ENCODE measurements at regions not wholly inside any gene's neighbourhood (a gene's known extent, or its start where the extent isn't known, plus 50 kb on each side); places are given as distances from the start of the nearest gene placed in this dataset.
"Not testable (repeated sequence)": the region's sequence is repeated elsewhere in the genome, so short reads cannot be mapped to it uniquely, and the experiment has no call there.

GRCh38 chr12:61563665-61564450 is 696.3 kb upstream of the USP15 start:
- no peak overlapping the region for H3K56ac ChIP-seq (ENCODE audit: low read length)
- H3K23ac ChIP-seq (ENCODE audit: low read length) = no peak overlapping the region
- H3K27me3 ChIP-seq (ENCODE audit: insufficient read depth, low read length, poor library complexity) = no peaks in the 10 kb centered on the region
- no peak overlapping the region for H2BK15ac ChIP-seq (replicated peaks; ENCODE audit: low read depth)
- H3K36me3 ChIP-seq (ENCODE audit: control insufficient read depth, insufficient read depth, low read length) = no peaks in the 10 kb centered on the region
- no peaks in the 10 kb centered on the region for H3K79me2 ChIP-seq (ENCODE audit: control insufficient read depth, insufficient read depth, low read length)
- H2BK5ac ChIP-seq (ENCODE audit: low read length) = no peak overlapping the region
- no peak overlapping the region for H3K4me3 ChIP-seq (ENCODE audit: low read length)
- H3K4me1 ChIP-seq (ENCODE audit: control insufficient read depth, low read depth, low read length) = no peaks in the 10 kb centered on the region
- H3K4ac ChIP-seq (ENCODE audit: low read depth, low read length) = no peak overlapping the region
- no peak overlapping the region for H4K8ac ChIP-seq (ENCODE audit: low read depth, low read length)
- no peak overlapping the region for H2AK5ac ChIP-seq (ENCODE audit: low read length)
- DNase-seq = no peak
- no peak overlapping the region for H3K27ac ChIP-seq (ENCODE audit: low read depth, low read length)
- no peak overlapping the region for H2BK120ac ChIP-seq (ENCODE audit: low read depth, low read length)
- no peak overlapping the region for H3K18ac ChIP-seq (ENCODE audit: low read length)
- H3K79me1 ChIP-seq (ENCODE audit: low read length) = no peaks in the 10 kb centered on the region
- no peak overlapping the region for H4K5ac ChIP-seq (ENCODE audit: low read length)
- no peak overlapping the region for H3K4me2 ChIP-seq (ENCODE audit: low read length)
- no CpG with 5 or more reads among the region's 2 CpGs for WGBS (ENCODE audit: extremely low coverage, insufficient coverage, low lambda C conversion rate)
- no peak overlapping the region for H3K9ac ChIP-seq (ENCODE audit: low read length)

- Histone ChIP-seq H3K27me3 (ENCODE audit: insufficient read depth, low read length, poor library complexity) (no peaks in the 10 kb centered on the region), H3K79me1 (ENCODE audit: low read length) (no peaks in the 10 kb centered on the region), H2BK5ac (ENCODE audit: low read length) (no peak overlapping the region), H3K56ac (ENCODE audit: low read length) (no peak overlapping the region), H3K36me3 (ENCODE audit: control insufficient read depth, insufficient read depth, low read length) (no peaks in the 10 kb centered on the region), H2AK5ac (ENCODE audit: low read length) (no peak overlapping the region), H4K8ac (ENCODE audit: low read depth, low read length) (no peak overlapping the region), H3K9ac (ENCODE audit: low read length) (no peak overlapping the region), H3K27ac (ENCODE audit: low read depth, low read length) (no peak overlapping the region), H3K23ac (ENCODE audit: low read length) (no peak overlapping the region), H3K79me2 (ENCODE audit: control insufficient read depth, insufficient read depth, low read length) (no peaks in the 10 kb centered on the region), H2BK15ac (replicated peaks; ENCODE audit: low read depth) (no peak overlapping the region), H4K5ac (ENCODE audit: low read length) (no peak overlapping the region), H3K18ac (ENCODE audit: low read length) (no peak overlapping the region), H2BK120ac (ENCODE audit: low read depth, low read length) (no peak overlapping the region), H3K4me1 (ENCODE audit: control insufficient read depth, low read depth, low read length) (no peaks in the 10 kb centered on the region), H3K4ac (ENCODE audit: low read depth, low read length) (no peak overlapping the region), H3K4me3 (ENCODE audit: low read length) (no peak overlapping the region), H3K4me2 (ENCODE audit: low read length) (no peak overlapping the region)
- WGBS (ENCODE audit: extremely low coverage, insufficient coverage, low lambda C conversion rate) = no CpG with 5 or more reads among the region's 3 CpGs
- DNase-seq = no peak
These were observed 695.7 kb upstream of the USP15 start for GRCh38 chr12:61564466-61564865.

- Histone ChIP-seq H2AK5ac (ENCODE audit: low read length) (no peak overlapping the region), H2BK120ac (ENCODE audit: low read depth, low read length) (no peak overlapping the region), H3K18ac (ENCODE audit: low read length) (peak overlapping the region; percentile 68), H3K79me2 (ENCODE audit: control insufficient read depth, insufficient read depth, low read length) (no peaks in the 10 kb centered on the region), H2BK15ac (replicated peaks; ENCODE audit: low read depth) (no peak overlapping the region), H3K23ac (ENCODE audit: low read length) (no peak overlapping the region), H4K8ac (ENCODE audit: low read depth, low read length) (no peak overlapping the region), H3K79me1 (ENCODE audit: low read length) (no peaks in the 10 kb centered on the region), H4K5ac (ENCODE audit: low read length) (no peak overlapping the region), H3K36me3 (ENCODE audit: control insufficient read depth, insufficient read depth, low read length) (no peaks in the 10 kb centered on the region), H3K27me3 (ENCODE audit: insufficient read depth, low read length, poor library complexity) (no peaks in the 10 kb centered on the region), H3K4me1 (ENCODE audit: control insufficient read depth, low read depth, low read length) (no peaks in the 10 kb centered on the region), H2BK5ac (ENCODE audit: low read length) (no peak overlapping the region), H3K9ac (ENCODE audit: low read length) (no peak overlapping the region), H3K56ac (ENCODE audit: low read length) (no peak overlapping the region), H3K27ac (ENCODE audit: low read depth, low read length) (no peak overlapping the region), H3K4ac (ENCODE audit: low read depth, low read length) (no peak overlapping the region), H3K4me3 (ENCODE audit: low read length) (no peak overlapping the region), H3K4me2 (ENCODE audit: low read length) (no peak overlapping the region)
- DNase-seq = peak; percentile 1
- WGBS (ENCODE audit: extremely low coverage, insufficient coverage, low lambda C conversion rate) = no CpG with 5 or more reads among the region's 2 CpGs
These were observed 694.0 kb upstream of the USP15 start for GRCh38 chr12:61566183-61566582.

GRCh38 chr12:61574339-61574738 is 685.9 kb upstream of the USP15 start:
- no peak overlapping the region for H4K8ac ChIP-seq (ENCODE audit: low read depth, low read length)
- no peak overlapping the region for H3K56ac ChIP-seq (ENCODE audit: low read length)
- H4K5ac ChIP-seq (ENCODE audit: low read length) = no peak overlapping the region
- H2BK15ac ChIP-seq (replicated peaks; ENCODE audit: low read depth) = no peak overlapping the region
- H2BK5ac ChIP-seq (ENCODE audit: low read length) = no peak overlapping the region
- no peaks in the 10 kb centered on the region for H3K36me3 ChIP-seq (ENCODE audit: control insufficient read depth, insufficient read depth, low read length)
- H3K27ac ChIP-seq (ENCODE audit: low read depth, low read length) = no peak overlapping the region
- no peak overlapping the region for H3K9ac ChIP-seq (ENCODE audit: low read length)
- no peak overlapping the region for H3K23ac ChIP-seq (ENCODE audit: low read length)
- no peak overlapping the region for H3K4me3 ChIP-seq (ENCODE audit: low read length)
- no peaks in the 10 kb centered on the region for H3K4me1 ChIP-seq (ENCODE audit: control insufficient read depth, low read depth, low read length)
- H3K79me1 ChIP-seq (ENCODE audit: low read length) = no peaks in the 10 kb centered on the region
- H3K27me3 ChIP-seq (ENCODE audit: insufficient read depth, low read length, poor library complexity) = no peaks in the 10 kb centered on the region
- no peaks in the 10 kb centered on the region for H3K79me2 ChIP-seq (ENCODE audit: control insufficient read depth, insufficient read depth, low read length)
- DNase-seq = peak; percentile 7
- no CpG with 5 or more reads among the region's 3 CpGs for WGBS (ENCODE audit: extremely low coverage, insufficient coverage, low lambda C conversion rate)
- H2BK120ac ChIP-seq (ENCODE audit: low read depth, low read length) = no peak overlapping the region
- H3K18ac ChIP-seq (ENCODE audit: low read length) = no peak overlapping the region
- no peak overlapping the region for H3K4ac ChIP-seq (ENCODE audit: low read depth, low read length)
- no peak overlapping the region for H3K4me2 ChIP-seq (ENCODE audit: low read length)
- no peak overlapping the region for H2AK5ac ChIP-seq (ENCODE audit: low read length)

- Histone ChIP-seq H3K4ac (ENCODE audit: low read depth, low read length) (no peak overlapping the region), H4K5ac (ENCODE audit: low read length) (no peak overlapping the region), H3K9ac (ENCODE audit: low read length) (no peak overlapping the region), H3K79me1 (ENCODE audit: low read length) (no peaks in the 10 kb centered on the region), H2BK15ac (replicated peaks; ENCODE audit: low read depth) (no peak overlapping the region), H4K8ac (ENCODE audit: low read depth, low read length) (no peak overlapping the region), H3K36me3 (ENCODE audit: control insufficient read depth, insufficient read depth, low read length) (no peaks in the 10 kb centered on the region), H3K27ac (ENCODE audit: low read depth, low read length) (no peak overlapping the region), H3K18ac (ENCODE audit: low read length) (no peak overlapping the region), H3K4me1 (ENCODE audit: control insufficient read depth, low read depth, low read length) (no peaks in the 10 kb centered on the region), H2AK5ac (ENCODE audit: low read length) (no peak overlapping the region), H2BK120ac (ENCODE audit: low read depth, low read length) (no peak overlapping the region), H3K27me3 (ENCODE audit: insufficient read depth, low read length, poor library complexity) (no peaks in the 10 kb centered on the region), H3K23ac (ENCODE audit: low read length) (no peak overlapping the region), H3K4me3 (ENCODE audit: low read length) (no peak overlapping the region), H3K56ac (ENCODE audit: low read length) (no peak overlapping the region), H2BK5ac (ENCODE audit: low read length) (no peak overlapping the region), H3K4me2 (ENCODE audit: low read length) (no peak overlapping the region), H3K79me2 (ENCODE audit: control insufficient read depth, insufficient read depth, low read length) (no peaks in the 10 kb centered on the region)
- no peak for DNase-seq
- no CpG with 5 or more reads among the region's 1 CpG for WGBS (ENCODE audit: extremely low coverage, insufficient coverage, low lambda C conversion rate)
These were observed 675.3 kb upstream of the USP15 start for GRCh38 chr12:61584943-61585342.

GRCh38 chr12:61590864-61591263 is 669.3 kb upstream of the USP15 start:
- not testable (repeated sequence) for H3K9ac ChIP-seq (ENCODE audit: low read length); H3K4ac ChIP-seq (ENCODE audit: low read depth, low read length); H3K36me3 ChIP-seq (ENCODE audit: control insufficient read depth, insufficient read depth, low read length); H2AK5ac ChIP-seq (ENCODE audit: low read length); DNase-seq; H3K27ac ChIP-seq (ENCODE audit: low read depth, low read length); H3K18ac ChIP-seq (ENCODE audit: low read length); H2BK5ac ChIP-seq (ENCODE audit: low read length); H2BK15ac ChIP-seq (replicated peaks; ENCODE audit: low read depth); H3K79me2 ChIP-seq (ENCODE audit: control insufficient read depth, insufficient read depth, low read length); H3K27me3 ChIP-seq (ENCODE audit: insufficient read depth, low read length, poor library complexity); H3K56ac ChIP-seq (ENCODE audit: low read length); H3K4me3 ChIP-seq (ENCODE audit: low read length); H2BK120ac ChIP-seq (ENCODE audit: low read depth, low read length); H3K79me1 ChIP-seq (ENCODE audit: low read length); H3K4me1 ChIP-seq (ENCODE audit: control insufficient read depth, low read depth, low read length); H3K4me2 ChIP-seq (ENCODE audit: low read length); H4K5ac ChIP-seq (ENCODE audit: low read length); H4K8ac ChIP-seq (ENCODE audit: low read depth, low read length); H3K23ac ChIP-seq (ENCODE audit: low read length)
